K562 (cell line): ENCODE measurements at regions not wholly inside any gene's neighbourhood (a gene's known extent, or its start where the extent isn't known, plus 50 kb on each side); places are given as distances from the start of the nearest gene placed in this dataset.

Source experiments
- CTCFL ChIP-seq: IDR thresholded peaks from 2 replicates; pipeline ENCODE4 v1.6.1; 2011; ENCODE audit warnings: borderline replicate concordance, low read depth, mild to moderate bottlenecking, moderate library complexity, low read length; ENCODE audit not compliant: insufficient read depth, poor library complexity, severe bottlenecking
- EP400 ChIP-seq: fragments of 450-650 bp; IDR thresholded peaks from 2 replicates; pipeline ENCODE4 v1.6.1; 2017; ENCODE audit warnings: antibody characterized with exemption, mild to moderate bottlenecking, moderate library complexity
- ETS1 ChIP-seq: conservative IDR thresholded peaks from 2 replicates; pipeline ENCODE4 v1.6.1; 2011; ENCODE audit warnings: low read depth, mild to moderate bottlenecking, low read length; ENCODE audit not compliant: control insufficient read depth
- HEY1 ChIP-seq: fragments of 250-450 bp; sonication (Bioruptor Pico); IDR thresholded peaks from 2 replicates; pipeline ENCODE4 v1.5.0; 2020; ENCODE audit warnings: mild to moderate bottlenecking, moderate library complexity, borderline replicate concordance
- NR2C1 ChIP-seq, 2 experiments: fragments of 450-650 bp; IDR thresholded peaks; 2 replicates each; pipeline ENCODE4 v1.6.1; 2017; ENCODE audit warnings: mild to moderate bottlenecking in 2 of 2, antibody characterized with exemption in 1 of 2, inconsistent platforms in 1 of 2, missing compliant biosample characterization in 1 of 2, missing genetic modification characterization in 1 of 2
- RCOR1 ChIP-seq, 2 experiments: IDR thresholded peaks; 2 replicates each; pipeline ENCODE4 v1.6.1; 2012; ENCODE audit warnings: low read depth in 2 of 2, low read length in 2 of 2, borderline replicate concordance in 1 of 2, improper control_type of control experiment in 1 of 2
- REST ChIP-seq, 2 experiments: fragments of 450-650 bp; formaldehyde crosslinking in 1 of 2; IDR thresholded peaks; 2 replicates each; pipeline versions ENCODE4 v1.4.0 to v1.6.1; 2014 to 2020; ENCODE audit warnings: mild to moderate bottlenecking in 2 of 2, borderline replicate concordance in 1 of 2, low read depth in 1 of 2

DNA sequence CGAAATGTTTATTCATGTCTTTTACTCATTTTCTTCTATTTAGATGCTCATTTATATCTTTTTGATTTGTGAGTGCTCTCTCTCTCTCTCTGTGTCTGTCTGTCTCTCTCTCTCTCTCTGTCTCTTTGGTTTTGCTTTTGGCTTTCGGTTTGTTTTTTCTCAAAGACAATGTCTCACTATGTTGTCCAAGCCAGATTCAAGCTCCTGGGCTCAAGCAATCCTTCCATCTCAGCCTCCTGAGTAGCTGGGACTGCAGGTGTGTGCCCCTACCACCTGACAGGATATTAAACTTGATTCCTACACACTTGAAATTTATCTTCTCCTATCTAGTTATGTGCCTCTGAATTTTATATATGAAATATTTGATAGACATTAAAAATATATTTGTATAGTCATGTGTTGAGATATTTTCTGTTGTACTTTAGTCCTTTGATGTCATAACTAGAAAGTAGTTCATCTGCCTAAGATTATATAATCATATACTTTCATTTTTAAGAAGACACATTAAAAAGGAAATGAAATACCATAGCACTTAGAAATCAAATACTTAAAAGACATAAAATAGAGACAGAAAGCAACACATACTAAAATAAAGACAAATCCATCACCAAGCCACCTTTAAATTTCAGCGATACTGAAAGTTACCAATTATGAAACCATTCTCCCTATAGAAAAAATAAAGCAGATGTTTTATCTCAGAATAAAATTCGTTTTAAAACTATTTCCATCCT is 68.1 kb upstream of the SFMBT2 start (continued):
- TF ChIP-seq REST (IDR thresholded peaks at IDR 0.05; ENCODE audit: borderline replicate concordance) (no peak), REST (CRISPR knock-in tag; IDR thresholded peaks at IDR 0.05; ENCODE audit: low read depth) (no peak), RCOR1 (IDR thresholded peaks at IDR 0.05; ENCODE audit: borderline replicate concordance in 1 of 2, low read depth in 2 of 2, low read length in 2 of 2) (no peak), CTCFL (no peak), NR2C1 (IDR thresholded peaks at IDR 0.05) (no peak), NR2C1 (tag; IDR thresholded peaks at IDR 0.05) (no peak), HEY1 (CRISPR knock-in tag) (no peak), EP400 (no peak), ETS1 (no peak)
